Ovary (tissue), 7 donors: ENCODE measurements at regions not wholly inside any gene's neighbourhood (a gene's known extent, or its start where the extent isn't known, plus 50 kb on each side); places are given as distances from the start of the nearest gene placed in this dataset.

Source experiments
- DNase-seq, 5 donors: peaks; one replicate each; pipeline ENCODE4 v3.0.0-alpha.2; 2019 to 2020
- H3K27ac ChIP-seq, 2 donors: fragments of 200-600 bp; one replicate each; pipeline versions ENCODE4 v1.5.1 to v1.8.0; 2019 to 2022
- H3K27me3 ChIP-seq: fragments of 200-600 bp; one replicate; pipeline ENCODE4 v1.8.0; 2022
- H3K36me3 ChIP-seq: fragments of 200-600 bp; sonication (generic); one replicate; pipeline ENCODE4 v1.5.1; 2019
- H3K4me1 ChIP-seq: one replicate; pipeline ENCODE4 v1.8.1; 2013; ENCODE audit warnings: mild to moderate bottlenecking, moderate library complexity; ENCODE audit not compliant: insufficient read depth
- H3K4me3 ChIP-seq: fragments of 200-600 bp; sonication (generic); one replicate; pipeline ENCODE4 v1.5.1; 2017
- H3K9me3 ChIP-seq, 2 donors: fragments of 200-600 bp in 1 of 2; sonication (generic) in 1 of 2; one replicate each; pipeline versions ENCODE4 v1.5.1 to v1.8.1; 2013 to 2019; ENCODE audit warnings: mild to moderate bottlenecking in 1 of 2, moderate library complexity in 1 of 2
- CTCF ChIP-seq, 3 donors: fragments of 450-650 bp in 2 of 3; fragments of 200-600 bp in 1 of 3; IDR thresholded peaks; one replicate each; pipeline versions ENCODE4 v1.5.1 to v1.8.0; 2016 to 2022; ENCODE audit warnings: antibody characterized with exemption in 3 of 3, mild to moderate bottlenecking in 1 of 3
- EP300 ChIP-seq: sonication (generic); formaldehyde crosslinking; IDR thresholded peaks from one replicate; pipeline ENCODE4 v1.6.1; 2017; ENCODE audit warnings: antibody characterized with exemption
- POLR2A ChIP-seq: fragments of 450-650 bp; IDR thresholded peaks from one replicate; pipeline ENCODE4 v1.6.1; 2017; ENCODE audit warnings: antibody characterized with exemption, mild to moderate bottlenecking, moderate library complexity
- WGBS, 3 donors: extraction: QIAGEN DNeasy Blood & Tissue Kit in 1 of 3; methylation state at CpG; one replicate each; pipeline versions ENCODE4 v1.1.5 to v1.1.7; 2013 to 2017; 5-methylcytosine and 5-hydroxymethylcytosine counted together
- intact Hi-C, 4 donors: fragments of 100-400 bp; cut with DNase I; formaldehyde crosslinking; loops; one replicate each; pipeline versions ENCODE4 v1.11.0 to v1.15.1; 2022 to 2023
- donor health status: DM: no; HTN: no; CAD: no; lungs with moderate emphysema.
- donor health status: DM: no; HTN: no; CAD: no.
- donor health status: Bipolar disorder and iron deficiency.
- donor health status: DM: no; HTN: no; CAD: no.
- donor health status: DM: yes; HTN: yes; CAD: no.

DNA sequence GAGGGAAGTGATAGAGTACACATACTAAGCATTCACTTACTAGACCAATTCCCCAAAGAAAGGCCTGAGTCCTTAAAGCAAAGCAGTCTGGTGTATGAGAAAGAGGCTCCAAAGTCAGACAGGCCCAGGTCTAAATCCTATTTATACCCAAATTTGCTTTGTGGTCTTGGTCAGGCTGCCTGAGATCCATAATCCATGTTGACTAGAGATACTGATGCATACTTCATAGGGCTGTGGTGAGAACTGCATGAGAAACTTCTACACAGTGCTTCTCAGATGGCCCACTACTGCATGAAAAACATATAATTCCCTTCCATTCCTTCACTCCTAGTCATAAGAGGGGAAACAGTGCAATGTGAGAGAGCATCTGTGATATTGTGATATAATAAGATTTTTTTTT lies 81.6 kb upstream of the SP4 start:
- TF ChIP-seq POLR2A (no peak), EP300 (no peak)

DNA sequence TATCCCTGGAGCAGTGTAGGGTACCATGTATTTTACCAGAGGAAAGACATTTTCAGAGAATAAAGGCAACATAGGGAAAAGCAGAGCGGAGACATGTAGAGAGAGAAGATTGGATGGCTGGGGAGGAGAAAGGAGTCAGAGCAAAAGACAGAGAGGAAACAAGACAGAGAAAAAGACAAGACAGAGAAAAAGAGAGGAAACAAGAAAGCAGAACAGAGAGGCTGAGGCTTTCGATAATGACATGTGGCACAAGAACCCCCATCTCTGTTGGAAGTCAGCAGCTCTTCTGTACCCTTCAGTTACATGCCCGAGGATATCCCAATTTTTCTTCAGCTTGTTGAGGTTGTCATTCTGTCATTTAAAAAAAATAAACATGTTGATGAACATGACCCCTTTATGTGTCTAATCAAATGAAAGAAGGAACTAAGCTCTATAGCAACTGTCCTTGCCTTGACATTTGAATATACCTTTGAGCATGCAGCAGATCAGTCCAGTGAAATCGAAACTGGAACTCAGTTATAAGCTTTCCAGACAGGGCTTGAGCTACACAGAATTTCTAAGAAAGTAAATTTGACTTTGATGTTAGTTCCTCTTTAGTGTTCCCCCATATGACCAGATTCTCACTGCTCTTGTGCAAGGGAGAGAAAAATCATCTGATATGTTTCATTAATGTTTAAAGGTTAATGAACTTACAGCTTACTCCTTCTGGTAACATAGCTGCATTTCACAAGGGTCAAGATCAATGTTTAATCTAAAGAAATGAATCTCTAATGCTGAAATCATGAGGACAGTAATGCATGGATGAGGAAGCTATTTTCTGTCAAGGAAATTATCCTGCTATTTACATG lies 75.1 kb upstream of the SP4 start:
- Histone ChIP-seq H3K4me3 (no peak overlapping the region), H3K27me3 (no peaks in the 10 kb centered on the region), H3K36me3 (no peaks in the 10 kb centered on the region), H3K9me3 (no peaks in the 10 kb centered on the region), H3K4me1 (no peaks in the 10 kb centered on the region), H3K27ac (no peak overlapping the region)
- 58 to 72% (median 68%) methylated on average over 4 of the region's 4 CpGs for WGBS, 3 donors
- no peak for DNase-seq
- TF ChIP-seq POLR2A (no peak), CTCF (IDR thresholded peaks at IDR 0.05) (no peak), EP300 (no peak)
- intact Hi-C loops: no loop called here

More for the DNA sequence above, 81.6 kb upstream of the SP4 start:
- DNase-seq: no peak
- no peaks in the 10 kb centered on the region for H3K4me1 ChIP-seq
- intact Hi-C loops: no loop called here
- H3K4me3 ChIP-seq: no peak overlapping the region
- no peak overlapping the region for H3K27ac ChIP-seq
- H3K9me3 ChIP-seq: no peaks in the 10 kb centered on the region
- H3K27me3 ChIP-seq: no peaks in the 10 kb centered on the region
- no peaks in the 10 kb centered on the region for H3K36me3 ChIP-seq

- DNase-seq: no peak
- intact Hi-C loops: no loop called here
- Histone ChIP-seq H3K4me1 (no peaks in the 10 kb centered on the region), H3K27me3 (no peaks in the 10 kb centered on the region), H3K4me3 (no peak overlapping the region), H3K36me3 (no peaks in the 10 kb centered on the region), H3K27ac (no peak overlapping the region), H3K9me3 (no peaks in the 10 kb centered on the region)
- TF ChIP-seq POLR2A: no peak
- 66 to 83% (median 73%) methylated on average over 4 of the region's 4 CpGs for WGBS, 3 donors
These were observed 74.5 kb upstream of the SP4 start for GRCh38 chr7:21353388-21353780.

GRCh38 chr7:21354284-21354683 lies 73.6 kb upstream of the SP4 start:
- Histone ChIP-seq H3K9me3 (no peaks in the 10 kb centered on the region), H3K27me3 (no peaks in the 10 kb centered on the region), H3K4me3 (no peak overlapping the region), H3K4me1 (no peaks in the 10 kb centered on the region), H3K36me3 (no peaks in the 10 kb centered on the region), H3K27ac (no peak overlapping the region)
- intact Hi-C loops: no loop called here
- TF ChIP-seq POLR2A: no peak
- no peak for TF ChIP-seq EP300
- TF ChIP-seq CTCF (IDR thresholded peaks at IDR 0.05): no peak
- DNase-seq: no peak
- 91 to 92% (median 92%) methylated on average over 5 of the region's 5 CpGs for WGBS, 3 donors

DNA sequence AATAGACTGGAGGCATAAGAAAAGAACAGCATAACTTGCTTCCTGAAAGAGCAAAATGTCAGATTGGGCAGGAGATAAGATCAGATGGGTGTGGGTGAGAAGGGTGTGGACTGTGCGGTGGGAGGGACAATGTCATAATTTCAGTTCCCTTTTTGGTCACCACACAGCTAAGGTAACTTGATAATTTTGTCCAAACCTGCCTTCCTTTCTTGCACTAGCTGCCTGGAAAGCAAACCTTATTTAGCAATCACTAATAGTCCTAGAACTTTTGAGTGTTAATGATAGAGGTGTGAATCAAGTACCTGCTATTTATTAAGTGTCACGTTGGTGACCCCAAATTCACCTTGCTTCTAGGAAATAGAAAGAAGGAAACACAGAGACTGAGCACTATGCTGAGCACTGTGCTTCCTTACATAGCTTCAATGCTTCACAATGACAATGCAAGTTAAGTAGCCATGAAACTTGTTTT lies 72.4 kb upstream of the SP4 start:
- WGBS, 3 donors: 73 to 82% (median 80%) methylated on average over 2 of the region's 2 CpGs
- Histone ChIP-seq H3K4me1 (no peaks in the 10 kb centered on the region), H3K27ac (no peak overlapping the region), H3K27me3 (no peaks in the 10 kb centered on the region), H3K9me3 (no peaks in the 10 kb centered on the region), H3K36me3 (no peaks in the 10 kb centered on the region), H3K4me3 (no peak overlapping the region)
- intact Hi-C loops: no loop called here
- no peak for TF ChIP-seq POLR2A
- TF ChIP-seq EP300: no peak
- no peak for TF ChIP-seq CTCF (IDR thresholded peaks at IDR 0.05)
- DNase-seq: no peak
